Neutrophil (primary cell): ENCODE measurements at regions not wholly inside any gene's neighbourhood (a gene's known extent, or its start where the extent isn't known, plus 50 kb on each side); places are given as distances from the start of the nearest gene placed in this dataset.

Source experiments
- H3K27ac ChIP-seq: fragments of 200-600 bp; sonication (generic); 2 replicates; pipeline ENCODE4 v1.5.1; 2016; ENCODE audit warnings: mild to moderate bottlenecking, moderate library complexity
- H3K27me3 ChIP-seq: fragments of 200-600 bp; sonication (generic); 2 replicates; pipeline ENCODE4 v1.6.0; 2016; ENCODE audit warnings: mild to moderate bottlenecking
- H3K36me3 ChIP-seq: fragments of 200-600 bp; sonication (generic); 2 replicates; pipeline ENCODE4 v1.5.1; 2017
- H3K4me1 ChIP-seq, 2 experiments: fragments of 200-600 bp in 1 of 2; sonication (generic) in 1 of 2; 1 replicate in 1 of 2; 2 replicates in 1 of 2; pipeline versions ENCODE4 v1.5.1 to v1.6.1; 2013 to 2016; ENCODE audit warnings: low read depth in 1 of 2, low read length in 1 of 2, mild to moderate bottlenecking in 1 of 2, moderate library complexity in 1 of 2; ENCODE audit not compliant: control insufficient read depth in 1 of 2, insufficient read depth in 1 of 2
- H3K4me3 ChIP-seq, 2 experiments: fragments of 200-600 bp in 1 of 2; sonication (generic) in 1 of 2; 1 replicate in 1 of 2; 2 replicates in 1 of 2; pipeline ENCODE4 v1.5.1; 2013 to 2016; ENCODE audit warnings: low read depth in 1 of 2, low read length in 1 of 2, mild to moderate bottlenecking in 1 of 2, moderate library complexity in 1 of 2
- H3K9me3 ChIP-seq: fragments of 200-600 bp; sonication (generic); 2 replicates; pipeline ENCODE4 v1.5.1; 2016
- CTCF ChIP-seq: fragments of 200-600 bp; sonication (generic); IDR thresholded peaks from 2 replicates; pipeline ENCODE4 v1.5.1; 2016; ENCODE audit warnings: antibody characterized with exemption

GRCh38 chr6:119791736-119792135 is 442.2 kb upstream of the MAN1A1 start:
- H3K4me1 ChIP-seq, result no peaks in the 10 kb centered on the region
- no peaks in the 10 kb centered on the region for H3K9me3 ChIP-seq
- H3K4me3 ChIP-seq, result no peak overlapping the region
- no peaks in the 10 kb centered on the region for H3K27me3 ChIP-seq
- no peak overlapping the region for H3K27ac ChIP-seq
- H3K36me3 ChIP-seq, result no peaks in the 10 kb centered on the region
- no peak for TF ChIP-seq CTCF

GRCh38 chr6:119781365-119781764 is 431.8 kb upstream of the MAN1A1 start:
- no peak for TF ChIP-seq CTCF
- no peak overlapping the region for H3K27ac ChIP-seq
- H3K27me3 ChIP-seq, result no peaks in the 10 kb centered on the region

GRCh38 chr6:119768201-119768600 is 418.6 kb upstream of the MAN1A1 start:
- Histone ChIP-seq H3K4me1 (no peaks in the 10 kb centered on the region), H3K27ac (no peak overlapping the region), H3K36me3 (no peaks in the 10 kb centered on the region), H3K9me3 (peaks cover 5% of the 10 kb centered on the region), H3K4me3 (no peak overlapping the region), H3K27me3 (no peaks in the 10 kb centered on the region)
- no peak for TF ChIP-seq CTCF

More at GRCh38 chr6:119781365-119781764, 431.8 kb upstream of the MAN1A1 start:
- Histone ChIP-seq H3K4me1 (no peaks in the 10 kb centered on the region), H3K36me3 (no peaks in the 10 kb centered on the region), H3K4me3 (no peak overlapping the region), H3K9me3 (no peaks in the 10 kb centered on the region)

- Histone ChIP-seq H3K4me1 (no peaks in the 10 kb centered on the region), H3K27ac (no peak overlapping the region), H3K27me3 (no peaks in the 10 kb centered on the region), H3K9me3 (no peaks in the 10 kb centered on the region), H3K4me3 (no peak overlapping the region), H3K36me3 (no peaks in the 10 kb centered on the region)
- TF ChIP-seq CTCF, result no peak
Observed at GRCh38 chr6:119764927-119765681, 415.5 kb upstream of the MAN1A1 start.

- TF ChIP-seq CTCF, result no peak
- Histone ChIP-seq H3K4me3 (no peak overlapping the region), H3K27me3 (no peaks in the 10 kb centered on the region), H3K9me3 (no peaks in the 10 kb centered on the region), H3K4me1 (no peaks in the 10 kb centered on the region), H3K27ac (no peak overlapping the region), H3K36me3 (no peaks in the 10 kb centered on the region)
Observed at GRCh38 chr6:119760046-119760445, 410.5 kb upstream of the MAN1A1 start.
